ENCODE measurements at regions not wholly inside any gene's neighbourhood (a gene's known extent, or its start where the extent isn't known, plus 50 kb on each side); places are given as distances from the start of the nearest gene placed in this dataset.

DNA sequence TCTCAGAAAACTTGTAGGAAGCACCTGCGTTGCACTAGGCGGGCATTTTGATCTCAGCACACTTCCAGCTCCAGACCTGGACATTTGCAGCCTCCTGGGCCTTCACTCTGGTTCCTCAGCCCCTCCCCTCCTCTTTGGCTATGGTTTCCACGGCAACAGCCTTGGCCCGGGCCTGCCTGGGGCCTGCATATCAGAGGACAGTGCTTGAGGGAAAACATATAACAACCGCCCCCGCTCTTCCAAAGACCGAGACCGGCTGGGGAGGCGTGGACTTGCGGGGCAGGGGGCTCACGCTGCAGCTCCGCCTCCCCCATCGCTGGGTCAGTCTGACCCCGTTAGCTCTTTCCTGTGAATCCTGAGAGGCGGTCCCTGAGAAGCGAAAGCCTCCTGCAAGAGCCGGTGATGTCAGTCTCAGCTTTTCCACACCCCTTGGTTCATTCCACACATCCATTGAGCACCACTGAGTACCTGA lies 125.7 kb upstream of the PEG3 start:
- Histone ChIP-seq H3K4me2 (no peak overlapping the region), H4K20me1 (ENCODE audit: insufficient read depth) (no peaks in the 10 kb centered on the region), H3K9ac (no peak overlapping the region), H3K4me3 (IDR thresholded peaks at IDR 0.05; ENCODE audit: insufficient read depth, low read depth, low read length) (no peak overlapping the region), H3K4me1 (ENCODE audit: low read depth, poor library complexity, severe bottlenecking) (no peaks in the 10 kb centered on the region), H3K27me3 (ENCODE audit: insufficient read depth, low read depth) (no peaks in the 10 kb centered on the region; the same call in 1 of the 2 replicates), H2AFZ (ENCODE audit: low read depth) (no peak overlapping the region), H3K27ac (no peak overlapping the region), H3K36me3 (ENCODE audit: insufficient read depth) (no peaks in the 10 kb centered on the region), H3K79me2 (ENCODE audit: insufficient read depth, low read depth) (no peaks in the 10 kb centered on the region)
- TF ChIP-seq, protein P1, sequence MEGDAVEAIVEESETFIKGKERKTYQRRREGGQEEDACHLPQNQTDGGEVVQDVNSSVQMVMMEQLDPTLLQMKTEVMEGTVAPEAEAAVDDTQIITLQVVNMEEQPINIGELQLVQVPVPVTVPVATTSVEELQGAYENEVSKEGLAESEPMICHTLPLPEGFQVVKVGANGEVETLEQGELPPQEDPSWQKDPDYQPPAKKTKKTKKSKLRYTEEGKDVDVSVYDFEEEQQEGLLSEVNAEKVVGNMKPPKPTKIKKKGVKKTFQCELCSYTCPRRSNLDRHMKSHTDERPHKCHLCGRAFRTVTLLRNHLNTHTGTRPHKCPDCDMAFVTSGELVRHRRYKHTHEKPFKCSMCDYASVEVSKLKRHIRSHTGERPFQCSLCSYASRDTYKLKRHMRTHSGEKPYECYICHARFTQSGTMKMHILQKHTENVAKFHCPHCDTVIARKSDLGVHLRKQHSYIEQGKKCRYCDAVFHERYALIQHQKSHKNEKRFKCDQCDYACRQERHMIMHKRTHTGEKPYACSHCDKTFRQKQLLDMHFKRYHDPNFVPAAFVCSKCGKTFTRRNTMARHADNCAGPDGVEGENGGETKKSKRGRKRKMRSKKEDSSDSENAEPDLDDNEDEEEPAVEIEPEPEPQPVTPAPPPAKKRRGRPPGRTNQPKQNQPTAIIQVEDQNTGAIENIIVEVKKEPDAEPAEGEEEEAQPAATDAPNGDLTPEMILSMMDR (conservative IDR thresholded peaks at IDR 0.05; ENCODE audit: low read depth, low read length): no peak

DNA sequence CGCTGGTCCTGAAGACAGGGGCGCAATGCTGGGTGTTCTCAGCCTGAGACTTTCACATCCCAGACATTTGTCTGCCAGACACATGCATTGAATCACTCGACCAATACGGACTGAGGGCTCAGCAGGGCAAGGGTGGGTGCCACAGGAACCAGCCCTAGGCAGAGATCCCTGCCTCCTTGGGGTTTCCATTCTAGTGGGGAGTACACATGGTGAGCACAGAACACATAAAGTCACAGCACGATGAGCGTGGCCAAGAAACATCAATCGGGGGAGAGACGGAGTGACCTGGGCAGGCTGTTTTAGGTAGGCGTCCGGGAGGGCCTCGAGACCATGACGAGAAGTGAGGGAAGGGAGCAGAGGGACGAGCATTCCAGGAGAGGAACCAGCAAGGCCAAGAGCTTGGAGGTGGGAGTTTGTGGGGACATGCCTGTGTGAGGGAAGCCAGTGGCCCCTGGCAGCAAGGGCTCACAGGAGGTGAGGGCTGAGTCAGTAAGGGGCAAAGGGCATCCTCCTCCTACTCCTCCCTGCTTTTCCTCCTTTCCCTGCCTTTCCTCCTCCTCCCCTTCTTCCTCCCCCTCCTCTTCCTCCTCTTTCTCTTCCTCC lies 126.3 kb upstream of the PEG3 start:
- Histone ChIP-seq H3K4me1 (ENCODE audit: low read depth, poor library complexity, severe bottlenecking) (no peaks in the 10 kb centered on the region), H3K27ac (no peak overlapping the region)
- TF ChIP-seq, protein P1 (conservative IDR thresholded peaks at IDR 0.05; ENCODE audit: low read depth, low read length): no peak

DNA sequence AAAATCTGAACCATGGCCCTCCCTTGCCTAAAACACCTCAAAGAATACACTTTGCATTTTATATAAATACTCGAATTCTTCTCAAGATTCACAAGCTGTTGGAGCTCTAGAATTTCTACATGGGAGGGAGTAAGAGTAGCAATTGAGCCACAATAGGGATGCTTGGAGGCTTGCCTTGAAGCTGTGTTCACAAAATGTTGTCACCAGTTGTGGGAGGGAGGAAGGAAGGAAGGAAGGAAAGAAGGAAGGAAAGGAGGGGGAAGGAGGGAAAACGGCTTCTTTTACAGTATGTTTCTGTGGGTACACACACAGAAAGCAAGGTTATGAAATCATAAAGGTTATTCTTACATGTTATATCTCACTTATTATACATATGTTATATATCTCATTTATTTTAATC lies 128.6 kb upstream of the PEG3 start:
- TF ChIP-seq, protein P1 (conservative IDR thresholded peaks at IDR 0.05; ENCODE audit: low read depth, low read length): no peak
- Histone ChIP-seq H4K20me1 (ENCODE audit: insufficient read depth) (no peaks in the 10 kb centered on the region), H3K79me2 (ENCODE audit: insufficient read depth, low read depth) (no peaks in the 10 kb centered on the region), H3K36me3 (ENCODE audit: insufficient read depth) (no peaks in the 10 kb centered on the region), H3K27me3 (ENCODE audit: insufficient read depth, low read depth) (no peaks in the 10 kb centered on the region; the same call in 1 of the 2 replicates), H3K27ac (no peak overlapping the region), H2AFZ (ENCODE audit: low read depth) (no peak overlapping the region), H3K4me3 (IDR thresholded peaks at IDR 0.05; ENCODE audit: insufficient read depth, low read depth, low read length) (no peak overlapping the region), H3K9ac (no peak overlapping the region), H3K4me1 (ENCODE audit: low read depth, poor library complexity, severe bottlenecking) (no peaks in the 10 kb centered on the region), H3K4me2 (no peak overlapping the region)

More for the DNA sequence above, 126.3 kb upstream of the PEG3 start:
- no peaks in the 10 kb centered on the region for H3K36me3 ChIP-seq (ENCODE audit: insufficient read depth)
- H2AFZ ChIP-seq (ENCODE audit: low read depth): no peak overlapping the region
- no peaks in the 10 kb centered on the region; the same call in 1 of the 2 replicates for H3K27me3 ChIP-seq (ENCODE audit: insufficient read depth, low read depth)
- no peak overlapping the region for H3K4me3 ChIP-seq (IDR thresholded peaks at IDR 0.05; ENCODE audit: insufficient read depth, low read depth, low read length)
- H4K20me1 ChIP-seq (ENCODE audit: insufficient read depth): no peaks in the 10 kb centered on the region
- H3K79me2 ChIP-seq (ENCODE audit: insufficient read depth, low read depth): no peaks in the 10 kb centered on the region
- H3K9ac ChIP-seq: no peak overlapping the region
- H3K4me2 ChIP-seq: no peak overlapping the region

DNA sequence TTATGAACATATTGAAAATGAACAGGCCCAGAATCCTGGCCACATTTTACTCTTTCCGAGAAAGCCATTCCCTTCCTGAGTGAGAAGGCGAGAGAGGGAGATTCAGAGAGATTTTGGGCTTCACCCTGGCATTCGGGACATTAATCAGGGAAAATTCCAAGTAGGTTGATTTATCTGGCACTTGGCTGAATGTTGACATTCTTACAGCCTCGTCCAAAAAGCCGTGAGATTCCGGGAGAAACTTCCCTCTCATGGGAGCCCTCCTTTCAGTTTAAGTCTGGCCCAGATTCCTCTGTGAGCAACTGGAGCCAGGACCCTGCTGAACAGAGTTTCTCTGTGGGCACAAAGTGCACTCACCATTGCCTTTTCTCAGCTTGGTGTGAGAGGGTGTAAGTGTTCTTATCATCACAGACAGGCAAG lies 129.2 kb upstream of the PEG3 start:
- Histone ChIP-seq H3K79me2 (ENCODE audit: insufficient read depth, low read depth) (no peaks in the 10 kb centered on the region), H4K20me1 (ENCODE audit: insufficient read depth) (no peaks in the 10 kb centered on the region), H3K4me1 (ENCODE audit: low read depth, poor library complexity, severe bottlenecking) (no peaks in the 10 kb centered on the region), H3K27ac (no peak overlapping the region), H3K9ac (no peak overlapping the region), H3K27me3 (ENCODE audit: insufficient read depth, low read depth) (no peaks in the 10 kb centered on the region; the same call in 1 of the 2 replicates), H2AFZ (ENCODE audit: low read depth) (no peak overlapping the region), H3K36me3 (ENCODE audit: insufficient read depth) (no peaks in the 10 kb centered on the region), H3K4me3 (IDR thresholded peaks at IDR 0.05; ENCODE audit: insufficient read depth, low read depth, low read length) (no peak overlapping the region), H3K4me2 (no peak overlapping the region)
- TF ChIP-seq, protein P1 (conservative IDR thresholded peaks at IDR 0.05; ENCODE audit: low read depth, low read length): no peak

All from KMS-11 (cell line).